GM12891 (cell line): ENCODE measurements at regions not wholly inside any gene's neighbourhood (a gene's known extent, or its start where the extent isn't known, plus 50 kb on each side); places are given as distances from the start of the nearest gene placed in this dataset.

Experiments
- PAX5 ChIP-seq: IDR thresholded peaks from 2 replicates; pipeline ENCODE4 v1.6.1; 2011; ENCODE audit warnings: low read length, moderate library complexity, mild to moderate bottlenecking; ENCODE audit not compliant: insufficient read depth, severe bottlenecking
- POLR2A ChIP-seq: IDR thresholded peaks from 2 replicates; pipeline ENCODE4 v1.6.1; 2011; ENCODE audit warnings: low read depth, low read length, control low read depth
- POLR2AphosphoS5 ChIP-seq: IDR thresholded peaks from 2 replicates; pipeline ENCODE4 v1.6.1; 2011; ENCODE audit warnings: low read depth, low read length, control low read depth
- POU2F2 ChIP-seq: IDR thresholded peaks from 2 replicates; pipeline ENCODE4 v1.6.1; 2011; ENCODE audit warnings: low read depth, mild to moderate bottlenecking, control low read depth, low read length, moderate library complexity
- SPI1 ChIP-seq: IDR thresholded peaks from 2 replicates; pipeline ENCODE4 v1.6.1; 2011; ENCODE audit warnings: low read depth, low read length, control low read depth
- TAF1 ChIP-seq: IDR thresholded peaks from 2 replicates; pipeline ENCODE4 v1.6.1; 2011; ENCODE audit warnings: low read depth, low read length, control low read depth

DNA sequence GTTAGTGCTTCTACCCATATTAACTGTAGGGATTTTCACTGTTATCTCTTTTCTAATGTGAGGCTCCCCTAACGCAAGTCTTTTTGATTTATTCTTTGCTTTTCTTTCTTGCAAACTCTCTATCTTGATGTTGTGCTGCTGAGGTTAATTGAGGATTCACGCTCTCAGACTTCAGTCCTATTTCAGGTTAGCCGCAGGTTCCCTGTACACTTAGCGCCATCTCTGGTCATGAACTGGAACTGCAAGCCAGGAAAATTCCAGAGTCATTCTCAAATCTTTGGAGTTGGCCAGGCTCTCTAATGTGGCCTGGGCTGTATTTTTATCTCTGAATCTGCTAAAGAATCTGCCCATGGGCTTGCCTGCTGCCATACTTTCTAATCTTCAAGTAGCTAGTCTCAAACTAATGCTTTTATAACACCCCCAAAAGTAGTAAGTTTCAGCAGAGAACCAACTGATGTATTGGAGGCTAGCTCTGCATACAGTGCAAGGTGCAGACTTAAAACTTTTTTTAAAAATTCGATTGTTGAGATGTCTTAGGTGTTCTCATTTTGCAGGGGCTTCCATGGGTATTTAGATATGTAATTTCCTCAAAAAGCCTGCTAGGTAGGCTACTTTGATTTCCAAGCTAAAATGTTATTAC is 91.1 kb upstream of the OPRM1 start:
- TF ChIP-seq POLR2A (no peak), POLR2AphosphoS5 (no peak), SPI1 (no peak), TAF1 (no peak), PAX5 (no peak), POU2F2 (no peak)
